NCI-H524 (cell line): ENCODE measurements at regions not wholly inside any gene's neighbourhood (a gene's known extent, or its start where the extent isn't known, plus 50 kb on each side); places are given as distances from the start of the nearest gene placed in this dataset.

ENCODE experiments used
- DNase-seq, 2 experiments: peaks; one replicate each; lab custom pipeline; 2025; lab: John Stamatoyannopoulos, UW

- no peak for DNase-seq
These were observed 162.3 kb upstream of the PDE10A start for GRCh38 chr6:165825256-165825815.

- DNase-seq, result no peak
These were observed 160.7 kb upstream of the PDE10A start for GRCh38 chr6:165823609-165824326.

GRCh38 chr6:165822501-165822900, 159.5 kb upstream of the PDE10A start:
- no peak for DNase-seq

- DNase-seq, result no peak
These were observed 158.7 kb upstream of the PDE10A start for GRCh38 chr6:165821754-165822153.

- no peak for DNase-seq
These were observed 157.9 kb upstream of the PDE10A start for GRCh38 chr6:165820934-165821333.

- no peak for DNase-seq
These were observed 157.4 kb upstream of the PDE10A start for GRCh38 chr6:165820407-165820806.

GRCh38 chr6:165819394-165819793, 156.4 kb upstream of the PDE10A start:
- DNase-seq, result no peak

GRCh38 chr6:165818200-165818599, 155.2 kb upstream of the PDE10A start:
- no peak for DNase-seq

- no peak for DNase-seq
These were observed 154.7 kb upstream of the PDE10A start for GRCh38 chr6:165817771-165818170.

GRCh38 chr6:165817148-165817547, 154.1 kb upstream of the PDE10A start:
- no peak for DNase-seq

- no peak for DNase-seq
These were observed 151.6 kb upstream of the PDE10A start for GRCh38 chr6:165814679-165815078.

GRCh38 chr6:165811512-165811911, 148.5 kb upstream of the PDE10A start:
- DNase-seq, result no peak

- no peak for DNase-seq
These were observed 145.0 kb upstream of the PDE10A start for GRCh38 chr6:165808021-165808420.

- no peak for DNase-seq
These were observed 144.4 kb upstream of the PDE10A start for GRCh38 chr6:165807249-165807960.

GRCh38 chr6:165806126-165806810, 143.2 kb upstream of the PDE10A start:
- DNase-seq, result no peak

- DNase-seq, result no peak
These were observed 142.6 kb upstream of the PDE10A start for GRCh38 chr6:165805636-165806035.

GRCh38 chr6:165805067-165805555, 142.1 kb upstream of the PDE10A start:
- no peak for DNase-seq

GRCh38 chr6:165804331-165805066, 141.5 kb upstream of the PDE10A start:
- DNase-seq, result no peak

- DNase-seq, result no peak
These were observed 137.3 kb upstream of the PDE10A start for GRCh38 chr6:165800337-165800736.

- no peak for DNase-seq
These were observed 136.5 kb upstream of the PDE10A start for GRCh38 chr6:165799391-165800153.

- no peak for DNase-seq
These were observed 135.9 kb upstream of the PDE10A start for GRCh38 chr6:165798991-165799390.
